ENCODE measurements at regions not wholly inside any gene's neighbourhood (a gene's known extent, or its start where the extent isn't known, plus 50 kb on each side); places are given as distances from the start of the nearest gene placed in this dataset.

DNA sequence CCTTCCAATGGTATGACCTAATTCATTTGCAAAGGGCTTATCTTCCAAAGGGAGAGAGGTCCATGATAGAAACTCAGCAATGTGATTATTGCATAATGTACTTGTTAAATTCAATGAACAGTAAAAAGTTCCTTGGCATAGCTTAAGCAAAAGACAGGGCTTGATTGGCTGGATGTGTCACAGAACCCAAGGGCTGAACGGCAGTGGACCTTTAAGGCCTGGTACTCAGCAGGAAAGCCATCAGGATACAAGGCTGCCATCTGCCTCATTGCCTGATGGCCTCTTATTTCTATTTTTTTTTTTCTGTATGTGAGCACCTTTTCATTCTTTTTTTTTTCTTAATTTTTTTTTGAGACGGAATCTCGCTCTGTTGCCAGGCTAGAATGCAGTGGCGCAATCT lies 208.9 kb upstream of the WSCD1 start:
- TF ChIP-seq CTCF (conservative IDR thresholded peaks at IDR 0.05) (no peak), EZH2 (IDR thresholded peaks at IDR 0.05; ENCODE audit: low read depth) (no peak)
